ENCODE measurements at regions not wholly inside any gene's neighbourhood (a gene's known extent, or its start where the extent isn't known, plus 50 kb on each side); places are given as distances from the start of the nearest gene placed in this dataset.

- DNase-seq: no peak
These were observed 89.2 kb upstream of the NCAM1 start for GRCh38 chr11:112871909-112872500.

GRCh38 chr11:112874980-112875379 lies 86.2 kb upstream of the NCAM1 start:
- DNase-seq: no peak

GRCh38 chr11:112877581-112877980 lies 83.6 kb upstream of the NCAM1 start:
- no peak for DNase-seq

GRCh38 chr11:112878033-112878601 lies 83.1 kb upstream of the NCAM1 start:
- no peak for DNase-seq

- DNase-seq: no peak
These were observed 80.7 kb upstream of the NCAM1 start for GRCh38 chr11:112880495-112880894.

GRCh38 chr11:112881461-112881860 lies 79.8 kb upstream of the NCAM1 start:
- DNase-seq: peak; percentile 49

- DNase-seq: no peak
These were observed 78.5 kb upstream of the NCAM1 start for GRCh38 chr11:112882494-112883381.

- no peak for DNase-seq
These were observed 77.0 kb upstream of the NCAM1 start for GRCh38 chr11:112884012-112884767.

GRCh38 chr11:112885744-112886433 lies 75.3 kb upstream of the NCAM1 start:
- no peak for DNase-seq

GRCh38 chr11:112886434-112887370 lies 74.5 kb upstream of the NCAM1 start:
- no peak for DNase-seq

- no peak for DNase-seq
These were observed 71.8 kb upstream of the NCAM1 start for GRCh38 chr11:112889446-112889845.

GRCh38 chr11:112899235-112900006 lies 61.8 kb upstream of the NCAM1 start:
- DNase-seq: no peak

- no peak for DNase-seq
These were observed 59.3 kb upstream of the NCAM1 start for GRCh38 chr11:112901924-112902323.

- DNase-seq: no peak
These were observed 58.7 kb upstream of the NCAM1 start for GRCh38 chr11:112902361-112903011.

GRCh38 chr11:112903340-112903739 lies 57.9 kb upstream of the NCAM1 start:
- no peak for DNase-seq

GRCh38 chr11:112911124-112911523 lies 50.1 kb upstream of the NCAM1 start:
- DNase-seq: no peak

Data from fibroblast of skin of back (primary cell).